Kidney glomerular epithelial cell (primary cell): ENCODE measurements at regions not wholly inside any gene's neighbourhood (a gene's known extent, or its start where the extent isn't known, plus 50 kb on each side); places are given as distances from the start of the nearest gene placed in this dataset.
"Not testable (repeated sequence)": the region's sequence is repeated elsewhere in the genome, so short reads cannot be mapped to it uniquely, and the experiment has no call there.

Experiments
- DNase-seq: peaks from one replicate; lab custom pipeline; 2025; lab: John Stamatoyannopoulos, UW

- DNase-seq, result no peak
Measured at GRCh38 chr11:31957674-31958073, 133.2 kb upstream of the RCN1 start.

GRCh38 chr11:31956310-31956709 lies 134.6 kb upstream of the RCN1 start:
- no peak for DNase-seq

GRCh38 chr11:31955838-31956237 lies 135.0 kb upstream of the RCN1 start:
- DNase-seq, result no peak

GRCh38 chr11:31953803-31954327 lies 137.0 kb upstream of the RCN1 start:
- DNase-seq, result no peak

- not testable (repeated sequence) for DNase-seq
Measured at GRCh38 chr11:31949733-31950200, 138.6 kb upstream of the PAX6 start.

GRCh38 chr11:31947051-31947450 lies 135.9 kb upstream of the PAX6 start:
- DNase-seq, result no peak

GRCh38 chr11:31943056-31943780 lies 132.1 kb upstream of the PAX6 start:
- DNase-seq, result no peak

- no peak for DNase-seq
Measured at GRCh38 chr11:31940371-31941037, 129.4 kb upstream of the PAX6 start.

GRCh38 chr11:31939004-31939403 lies 127.9 kb upstream of the PAX6 start:
- no peak for DNase-seq

GRCh38 chr11:31936312-31936711 lies 125.2 kb upstream of the PAX6 start:
- DNase-seq, result no peak

GRCh38 chr11:31932879-31933278 lies 121.8 kb upstream of the PAX6 start:
- no peak for DNase-seq

GRCh38 chr11:31927982-31928381 lies 116.9 kb upstream of the PAX6 start:
- no peak for DNase-seq

GRCh38 chr11:31926816-31927528 lies 115.8 kb upstream of the PAX6 start:
- no peak for DNase-seq

- DNase-seq, result no peak
Measured at GRCh38 chr11:31926106-31926505, 115.0 kb upstream of the PAX6 start.

- no peak for DNase-seq
Measured at GRCh38 chr11:31922450-31922849, 111.3 kb upstream of the PAX6 start.

- no peak for DNase-seq
Measured at GRCh38 chr11:31921081-31921480, 110.0 kb upstream of the PAX6 start.

- no peak for DNase-seq
Measured at GRCh38 chr11:31919175-31919574, 108.1 kb upstream of the PAX6 start.

- DNase-seq, result no peak
Measured at GRCh38 chr11:31915867-31916266, 104.7 kb upstream of the PAX6 start.

GRCh38 chr11:31913985-31914384 lies 102.9 kb upstream of the PAX6 start:
- no peak for DNase-seq

- no peak for DNase-seq
Measured at GRCh38 chr11:31912808-31913207, 101.7 kb upstream of the PAX6 start.

- no peak for DNase-seq
Measured at GRCh38 chr11:31910950-31911576, 99.9 kb upstream of the PAX6 start.
